Activated naive CD8-positive, alpha-beta T cell treated with anti-CD3 and anti-CD28 coated beads, Interleukin-2, amount 50 U/mL, for 24 hours (primary cell): ENCODE measurements at regions not wholly inside any gene's neighbourhood (a gene's known extent, or its start where the extent isn't known, plus 50 kb on each side); places are given as distances from the start of the nearest gene placed in this dataset.
A peak's percentile ranks its signal among the peaks of the same experiment; 100 is the strongest.

Experiments used
- ATAC-seq: fragments of 150-1000 bp; cut with Tn5 transposase; one replicate; pipeline ENCODE4 v1.10.0; 2021
- DNase-seq: peaks from one replicate; pipeline ENCODE4 v3.0.0; 2021
- H3K27ac Mint-ChIP-seq: one replicate; pipeline ENCODE4 v1.8.0; 2021; ENCODE audit warnings: mild to moderate bottlenecking, mixed read lengths
- H3K27me3 Mint-ChIP-seq: one replicate; pipeline ENCODE4 v1.8.0; 2021; ENCODE audit warnings: mixed read lengths
- H3K36me3 Mint-ChIP-seq: one replicate; pipeline ENCODE4 v1.8.0; 2021; ENCODE audit warnings: low read depth, mixed read lengths
- H3K4me1 Mint-ChIP-seq: one replicate; pipeline ENCODE4 v1.8.0; 2021; ENCODE audit warnings: mixed read lengths
- H3K4me3 Mint-ChIP-seq: one replicate; pipeline ENCODE4 v1.8.0; 2021; ENCODE audit warnings: mild to moderate bottlenecking, moderate library complexity, mixed read lengths
- H3K9me3 Mint-ChIP-seq: one replicate; pipeline ENCODE4 v1.8.0; 2021; ENCODE audit warnings: mixed read lengths

DNA sequence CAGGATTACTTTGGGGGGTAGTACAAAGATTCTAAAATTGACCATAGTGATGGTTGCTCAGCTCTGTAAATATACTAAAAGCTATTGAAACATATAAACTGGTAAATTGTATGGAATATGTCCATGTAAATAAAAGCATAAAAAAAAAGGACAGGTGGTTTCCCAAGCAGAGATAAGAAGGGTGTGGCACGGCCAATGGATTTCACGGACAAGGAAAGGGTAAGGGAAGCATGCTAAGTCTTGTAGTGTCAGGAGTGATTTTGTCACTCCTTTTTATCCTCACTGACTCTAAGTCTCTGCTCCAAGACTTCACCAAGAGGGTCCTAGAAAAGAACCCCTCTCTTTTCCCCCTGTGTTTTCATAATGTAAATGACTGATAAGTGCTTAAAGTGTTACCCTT lies 229.2 kb downstream of the SPTSSA start:
- ATAC-seq (no peak), DNase-seq (no peak)
- Mint-ChIP-seq H3K4me3 (no peak overlapping the region), H3K36me3 (no peaks in the 10 kb centered on the region), H3K27me3 (peaks cover 5% of the 10 kb centered on the region), H3K4me1 (peaks cover 3% of the 10 kb centered on the region), H3K9me3 (no peaks in the 10 kb centered on the region), H3K27ac (no peak overlapping the region)

- DNase-seq (no peak), ATAC-seq (no peak)
- no peak overlapping the region for H3K27ac Mint-ChIP-seq
- H3K4me3 Mint-ChIP-seq: no peak overlapping the region
- H3K4me1 Mint-ChIP-seq: peaks cover 5% of the 10 kb centered on the region
- H3K9me3 Mint-ChIP-seq: no peaks in the 10 kb centered on the region
- H3K36me3 Mint-ChIP-seq: no peaks in the 10 kb centered on the region
- H3K27me3 Mint-ChIP-seq: peaks cover 6% of the 10 kb centered on the region
These were observed 230.4 kb downstream of the SPTSSA start for GRCh38 chr14:34231626-34232025.

DNA sequence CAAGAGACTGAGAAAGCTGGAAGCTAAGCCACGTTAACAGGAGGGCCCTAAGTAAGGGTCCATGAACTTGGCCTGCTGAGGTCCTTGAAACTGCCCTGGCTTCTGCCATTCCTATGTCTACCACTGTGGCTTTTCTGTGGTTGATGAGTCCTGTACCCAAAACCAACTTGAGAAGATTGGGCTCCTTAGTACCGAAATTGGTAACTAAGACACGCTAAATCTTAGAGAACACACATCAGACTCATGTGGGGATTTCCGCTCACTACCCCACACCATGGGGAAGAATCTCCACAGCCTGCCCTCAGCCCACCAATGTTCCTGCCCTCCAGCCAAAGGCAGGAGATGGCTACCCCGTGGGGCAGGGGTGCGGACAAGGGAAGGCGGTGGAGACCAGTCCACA lies 232.9 kb downstream of the SPTSSA start:
- DNase-seq: no peak
- Mint-ChIP-seq H3K36me3 (no peaks in the 10 kb centered on the region), H3K4me3 (no peak overlapping the region), H3K27ac (no peak overlapping the region), H3K4me1 (peaks cover 5% of the 10 kb centered on the region), H3K9me3 (no peaks in the 10 kb centered on the region), H3K27me3 (peaks cover 6% of the 10 kb centered on the region)
- peak; percentile 55 for ATAC-seq

- Mint-ChIP-seq H3K9me3 (no peaks in the 10 kb centered on the region), H3K36me3 (no peaks in the 10 kb centered on the region), H3K27ac (no peak overlapping the region), H3K27me3 (peaks cover 6% of the 10 kb centered on the region), H3K4me3 (no peak overlapping the region), H3K4me1 (peaks cover 5% of the 10 kb centered on the region)
- ATAC-seq (no peak), DNase-seq (no peak)
These were observed 233.4 kb downstream of the SPTSSA start for GRCh38 chr14:34228650-34228976.

DNA sequence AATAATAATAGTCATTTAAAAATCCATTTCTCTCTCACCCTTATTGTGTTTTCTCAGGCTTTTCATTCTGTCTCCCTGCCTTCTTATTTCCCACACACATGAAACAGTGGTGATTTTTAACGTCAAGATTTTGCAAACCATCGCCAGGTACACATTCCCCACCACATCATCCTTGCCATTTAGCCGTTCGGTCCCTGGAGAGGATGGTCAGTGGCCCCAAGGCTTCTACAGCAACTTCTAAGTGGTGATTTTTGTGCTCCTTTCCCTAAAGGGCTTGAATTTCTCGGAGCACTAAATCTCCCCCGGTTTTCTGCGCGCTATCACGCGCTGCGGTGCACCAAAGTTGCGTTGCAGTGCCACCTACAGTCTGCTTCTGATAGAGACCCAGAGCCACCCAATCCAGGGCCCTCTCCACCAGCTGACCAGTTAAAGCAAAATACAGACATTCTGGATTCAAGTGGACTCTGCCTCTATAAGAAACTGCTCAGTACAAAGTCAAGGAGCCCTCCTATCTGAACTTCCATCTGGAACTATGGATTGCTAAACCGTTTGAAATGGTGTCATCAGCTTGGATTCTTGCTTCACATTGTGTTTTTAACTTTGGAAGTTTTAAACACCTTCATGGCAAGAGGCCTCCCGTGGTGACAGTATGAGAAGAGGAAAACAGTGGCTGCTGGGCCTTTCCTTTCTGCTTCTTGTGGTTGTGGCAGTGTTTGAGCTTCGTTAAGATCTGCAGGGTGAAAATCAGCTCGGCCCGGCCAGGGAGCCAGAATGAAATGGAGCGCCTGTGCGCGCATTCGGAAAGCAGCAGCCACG lies 234.0 kb downstream of the SPTSSA start:
- DNase-seq (peak; percentile 70), ATAC-seq (peak; percentile 77)
- Mint-ChIP-seq H3K27me3 (peaks cover 6% of the 10 kb centered on the region), H3K36me3 (no peaks in the 10 kb centered on the region), H3K9me3 (no peaks in the 10 kb centered on the region), H3K4me3 (no peak overlapping the region), H3K4me1 (peaks cover 5% of the 10 kb centered on the region), H3K27ac (no peak overlapping the region)

DNA sequence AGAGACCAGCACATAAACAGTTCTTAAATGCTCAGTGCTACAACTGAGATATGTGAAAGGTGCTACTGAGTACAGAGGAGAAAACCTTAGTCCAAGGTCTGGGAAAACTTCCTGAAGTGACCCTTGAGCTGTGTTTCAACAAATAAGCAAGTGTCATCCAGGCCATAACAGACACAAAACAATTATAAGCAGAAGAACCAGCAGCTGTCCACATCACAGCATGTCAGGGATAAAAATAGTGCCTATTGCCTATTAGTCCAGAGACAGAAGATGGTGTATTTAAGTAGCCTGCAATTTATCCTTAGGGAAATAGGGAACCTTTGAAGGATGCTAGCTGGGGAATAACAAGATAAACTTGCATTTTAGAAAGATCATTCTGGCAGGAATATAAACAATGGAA lies 237.8 kb downstream of the SPTSSA start:
- H3K36me3 Mint-ChIP-seq: no peaks in the 10 kb centered on the region
- H3K27ac Mint-ChIP-seq: no peak overlapping the region
- H3K4me3 Mint-ChIP-seq: no peak overlapping the region
- DNase-seq: no peak
- H3K9me3 Mint-ChIP-seq: no peaks in the 10 kb centered on the region
- ATAC-seq: no peak
- peaks cover 12% of the 10 kb centered on the region for H3K4me1 Mint-ChIP-seq
- peaks cover 8% of the 10 kb centered on the region for H3K27me3 Mint-ChIP-seq

- peaks cover 12% of the 10 kb centered on the region for H3K4me1 Mint-ChIP-seq
- peaks cover 8% of the 10 kb centered on the region for H3K27me3 Mint-ChIP-seq
- no peak for ATAC-seq
- no peak overlapping the region for H3K4me3 Mint-ChIP-seq
- H3K9me3 Mint-ChIP-seq: no peaks in the 10 kb centered on the region
- DNase-seq: no peak
- no peak overlapping the region for H3K27ac Mint-ChIP-seq
- no peaks in the 10 kb centered on the region for H3K36me3 Mint-ChIP-seq
These were observed 238.5 kb downstream of the SPTSSA start for GRCh38 chr14:34223373-34224148.

DNA sequence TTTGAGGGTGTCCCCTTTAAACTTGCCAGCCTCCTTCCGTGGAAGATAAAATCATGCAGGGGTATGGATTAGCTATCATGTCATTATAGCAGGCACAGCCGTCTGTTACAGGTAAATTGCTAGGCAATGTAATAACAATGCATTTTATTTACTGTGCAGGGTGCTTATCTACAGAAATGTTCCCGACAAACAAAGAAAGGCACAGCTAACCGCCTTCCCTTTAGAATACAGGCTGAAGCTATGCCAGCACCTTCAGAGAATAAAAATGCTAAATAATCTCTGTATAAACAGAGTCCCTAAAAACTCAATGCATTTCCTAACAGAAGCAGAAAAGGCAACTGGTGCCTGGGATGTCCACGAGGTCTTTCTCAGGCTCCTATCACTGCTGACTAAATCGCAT lies 239.2 kb downstream of the SPTSSA start:
- ATAC-seq (no peak), DNase-seq (no peak)
- no peak overlapping the region for H3K27ac Mint-ChIP-seq

DNA sequence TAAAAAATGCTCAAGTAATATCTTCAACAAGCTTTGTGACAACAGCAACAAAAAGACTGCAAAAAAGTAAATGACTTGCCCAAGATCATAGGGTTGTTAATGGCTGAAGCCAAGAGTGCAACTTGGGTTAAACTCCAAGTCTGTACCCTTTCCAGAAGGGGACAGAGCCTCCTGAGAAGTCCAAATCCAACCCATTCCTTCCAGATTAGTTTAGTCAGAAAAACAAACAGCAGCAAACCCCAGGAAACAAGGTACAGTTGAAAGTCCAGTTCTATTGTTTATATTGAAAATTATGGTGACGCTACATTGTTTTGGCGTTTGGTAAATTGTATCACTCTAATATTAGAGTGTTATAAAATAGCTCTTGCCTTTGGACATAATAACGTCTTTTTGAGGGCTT lies 239.9 kb downstream of the SPTSSA start:
- DNase-seq (no peak), ATAC-seq (no peak)
- Mint-ChIP-seq H3K4me3 (no peak overlapping the region), H3K27ac (no peak overlapping the region), H3K9me3 (no peaks in the 10 kb centered on the region), H3K4me1 (peaks cover 7% of the 10 kb centered on the region), H3K36me3 (no peaks in the 10 kb centered on the region), H3K27me3 (peaks cover 3% of the 10 kb centered on the region)

More for the DNA sequence above, 239.2 kb downstream of the SPTSSA start:
- H3K27me3 Mint-ChIP-seq: peaks cover 5% of the 10 kb centered on the region
- H3K9me3 Mint-ChIP-seq: no peaks in the 10 kb centered on the region
- peaks cover 9% of the 10 kb centered on the region for H3K4me1 Mint-ChIP-seq
- H3K4me3 Mint-ChIP-seq: no peak overlapping the region
- no peaks in the 10 kb centered on the region for H3K36me3 Mint-ChIP-seq

DNA sequence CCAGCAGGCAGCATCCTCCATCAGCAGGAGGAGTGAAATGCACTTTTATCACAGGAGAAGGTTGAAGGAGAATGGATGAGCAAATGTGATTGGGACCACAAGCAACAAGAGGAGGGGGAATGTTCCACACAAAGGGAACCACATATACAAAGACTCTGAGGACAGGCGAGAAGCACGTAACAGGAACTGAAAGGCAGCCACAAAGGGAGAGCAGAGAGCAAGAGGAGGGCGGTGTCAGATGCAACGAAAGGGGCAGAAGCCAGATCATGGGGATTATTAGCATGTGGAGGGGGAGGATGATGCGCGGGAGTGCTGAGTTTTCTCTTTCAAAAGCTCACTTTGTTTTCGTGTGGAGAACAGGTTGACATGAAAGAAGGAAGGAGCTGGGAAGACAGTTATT lies 241.1 kb downstream of the SPTSSA start:
- Mint-ChIP-seq H3K36me3 (no peaks in the 10 kb centered on the region), H3K4me1 (peaks cover 7% of the 10 kb centered on the region), H3K27me3 (peaks cover 3% of the 10 kb centered on the region), H3K9me3 (no peaks in the 10 kb centered on the region), H3K4me3 (peak overlapping the region; percentile 2), H3K27ac (peak overlapping the region; percentile 30)
- DNase-seq (peak; percentile 10), ATAC-seq (peak; percentile 88)

DNA sequence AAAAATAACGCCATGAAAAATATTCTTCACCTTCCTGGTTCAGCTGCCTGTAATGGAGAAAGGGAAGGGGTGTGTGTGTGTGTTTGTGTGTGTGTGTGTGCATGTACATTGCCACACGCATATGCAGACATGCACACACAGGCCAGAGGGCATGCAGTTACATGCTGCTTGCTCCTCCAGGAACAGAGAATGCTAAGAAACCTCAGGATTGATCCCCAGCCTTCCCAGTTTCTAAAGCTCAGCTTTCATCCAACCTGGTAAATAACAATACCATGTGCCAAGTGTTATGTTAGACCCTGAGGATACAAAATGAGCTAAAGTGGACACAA lies 241.7 kb downstream of the SPTSSA start:
- DNase-seq (no peak), ATAC-seq (no peak)
- Mint-ChIP-seq H3K36me3 (no peaks in the 10 kb centered on the region), H3K4me3 (no peak overlapping the region), H3K9me3 (no peaks in the 10 kb centered on the region), H3K27me3 (peaks cover 3% of the 10 kb centered on the region), H3K27ac (no peak overlapping the region), H3K4me1 (peaks cover 7% of the 10 kb centered on the region)

DNA sequence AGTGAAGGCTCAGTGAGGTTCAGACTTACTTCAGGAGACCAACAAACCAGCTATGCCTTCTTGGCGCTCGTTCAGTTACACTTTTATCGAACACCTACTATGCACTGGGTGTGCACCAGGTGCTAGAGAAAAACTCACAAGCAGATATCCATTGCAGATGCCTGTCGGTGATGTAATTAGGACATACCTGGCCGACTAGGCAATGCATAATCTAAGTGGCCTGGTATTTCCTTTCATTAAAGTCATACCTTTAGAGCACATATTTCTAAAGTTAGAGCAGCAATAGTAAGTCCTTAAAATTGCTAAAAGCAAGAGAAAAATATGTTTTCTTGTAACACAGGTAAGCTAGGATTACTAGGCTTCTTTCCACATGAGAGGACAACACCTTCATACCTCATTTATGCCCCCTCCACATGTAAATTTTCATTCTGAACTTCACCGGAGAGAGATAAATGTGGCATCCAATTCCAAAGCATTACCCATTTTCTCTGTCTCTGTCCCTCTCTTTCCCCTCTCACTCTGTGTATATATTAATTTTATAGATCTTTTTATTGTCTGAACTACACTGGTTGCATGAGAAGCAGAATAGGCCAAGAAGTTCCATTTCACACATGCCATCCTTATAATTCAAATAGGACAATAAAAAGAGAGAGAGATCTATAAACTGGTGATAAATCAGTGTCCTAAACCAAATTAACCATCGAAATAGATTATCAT lies 242.2 kb downstream of the SPTSSA start:
- Mint-ChIP-seq H3K4me1 (peaks cover 7% of the 10 kb centered on the region), H3K27me3 (peaks cover 3% of the 10 kb centered on the region), H3K36me3 (no peaks in the 10 kb centered on the region), H3K9me3 (no peaks in the 10 kb centered on the region), H3K27ac (no peak overlapping the region), H3K4me3 (no peak overlapping the region)
- DNase-seq: no peak
- no peak for ATAC-seq

DNA sequence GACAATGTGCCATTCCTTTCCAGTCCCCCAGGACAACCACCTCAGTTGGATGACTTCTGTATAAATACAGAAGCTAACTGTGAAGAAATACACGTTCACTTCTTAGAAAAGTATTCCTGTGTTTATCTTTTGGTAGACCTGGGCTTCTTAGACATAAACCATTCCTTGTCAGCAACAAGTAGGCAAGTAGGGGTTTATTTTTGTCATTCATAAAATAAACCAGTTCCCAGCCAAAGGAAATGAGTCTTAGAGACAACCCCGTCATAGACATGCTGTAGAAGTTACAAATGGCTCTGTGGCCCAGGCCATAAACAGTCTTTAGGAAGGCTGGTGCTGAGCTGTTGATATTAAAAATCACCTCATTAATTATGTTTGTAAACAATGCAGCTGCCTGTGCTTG lies 243.2 kb downstream of the SPTSSA start:
- no peak for DNase-seq
- peaks cover 3% of the 10 kb centered on the region for H3K27me3 Mint-ChIP-seq
- no peak for ATAC-seq
- peaks cover 7% of the 10 kb centered on the region for H3K4me1 Mint-ChIP-seq
- no peaks in the 10 kb centered on the region for H3K36me3 Mint-ChIP-seq
- no peaks in the 10 kb centered on the region for H3K9me3 Mint-ChIP-seq
- no peak overlapping the region for H3K27ac Mint-ChIP-seq
- no peak overlapping the region for H3K4me3 Mint-ChIP-seq

DNA sequence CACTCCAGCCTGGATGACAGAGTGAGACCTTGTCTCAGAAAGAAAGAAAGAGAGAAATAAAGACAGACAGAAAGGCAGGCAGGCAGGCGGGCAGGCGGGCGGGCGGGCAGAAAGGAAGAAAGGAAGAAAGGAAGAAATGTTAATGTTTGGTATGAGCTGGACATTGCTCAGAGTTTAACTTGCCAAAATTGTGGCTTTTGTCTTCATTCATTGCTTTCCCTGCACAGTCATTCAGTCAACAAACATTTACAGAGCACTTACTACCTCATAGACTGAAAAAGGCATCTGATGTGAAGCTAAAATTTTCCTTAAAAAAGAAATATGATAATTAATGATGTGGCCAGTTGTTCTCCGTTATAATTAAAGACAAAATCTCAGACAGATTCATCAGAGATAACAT lies 247.1 kb downstream of the SPTSSA start:
- no peaks in the 10 kb centered on the region for H3K36me3 Mint-ChIP-seq
- no peak overlapping the region for H3K4me3 Mint-ChIP-seq
- no peak for ATAC-seq
- H3K4me1 Mint-ChIP-seq: peaks cover 22% of the 10 kb centered on the region
- H3K27me3 Mint-ChIP-seq: peaks cover 10% of the 10 kb centered on the region
- DNase-seq: no peak
- no peaks in the 10 kb centered on the region for H3K9me3 Mint-ChIP-seq
- no peak overlapping the region for H3K27ac Mint-ChIP-seq

DNA sequence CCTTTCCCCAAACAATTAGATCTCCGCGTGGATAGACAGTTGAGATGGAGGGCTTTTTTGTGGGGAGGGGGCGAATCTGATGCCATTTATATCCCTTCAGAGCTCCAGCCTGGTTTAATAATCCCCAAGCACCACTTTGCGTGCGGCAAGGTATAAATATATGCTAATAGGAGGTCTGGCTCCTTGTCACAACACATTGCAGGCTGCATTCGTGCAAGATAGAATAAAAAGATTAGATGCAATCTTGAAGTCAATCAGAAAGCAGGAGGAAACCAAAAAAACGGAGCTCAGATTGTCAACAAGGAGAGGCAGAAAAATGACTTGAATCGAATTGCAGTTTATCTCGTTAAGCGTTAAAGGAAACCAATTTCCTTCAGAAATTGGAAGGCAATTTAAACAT lies 248.7 kb downstream of the SPTSSA start:
- H3K36me3 Mint-ChIP-seq: no peaks in the 10 kb centered on the region
- H3K27ac Mint-ChIP-seq: peak overlapping the region; percentile 66
- ATAC-seq: no peak
- H3K27me3 Mint-ChIP-seq: peaks cover 17% of the 10 kb centered on the region
- H3K4me3 Mint-ChIP-seq: peak overlapping the region; percentile 18
- H3K9me3 Mint-ChIP-seq: no peaks in the 10 kb centered on the region
- no peak for DNase-seq
- peaks cover 22% of the 10 kb centered on the region for H3K4me1 Mint-ChIP-seq
